ENCODE measurements at regions not wholly inside any gene's neighbourhood (a gene's known extent, or its start where the extent isn't known, plus 50 kb on each side); places are given as distances from the start of the nearest gene placed in this dataset.

DNA sequence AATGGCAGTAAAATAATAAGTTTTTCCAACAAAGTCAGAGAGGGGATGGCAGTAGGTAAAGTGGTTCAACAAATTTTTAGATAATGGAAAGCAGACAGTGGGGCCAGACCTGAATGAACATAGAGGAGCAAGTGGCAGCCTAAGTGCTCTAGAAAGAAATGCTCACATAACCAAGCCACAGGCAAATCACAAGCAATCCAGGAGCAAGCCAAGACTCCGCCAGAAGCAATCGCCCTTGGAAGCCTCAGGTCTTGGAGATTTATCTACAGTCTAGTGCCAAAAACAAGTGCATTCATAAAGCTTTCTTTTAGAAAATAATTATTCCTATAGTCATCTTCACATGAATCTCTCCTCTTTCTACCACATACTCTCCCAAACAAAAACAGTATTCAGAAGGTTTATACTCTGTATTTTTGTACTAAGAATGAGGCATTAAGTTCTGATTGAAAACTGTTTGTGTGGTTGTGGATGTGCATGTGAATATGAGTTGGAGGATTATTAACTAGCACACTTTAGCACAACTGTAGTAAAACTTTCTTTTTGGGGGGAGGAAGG is 375.5 kb downstream of the CDH9 start:
- no peaks in the 10 kb centered on the region for H3K79me1 ChIP-seq (ENCODE audit: insufficient read depth, low read depth, low read length, poor library complexity, severe bottlenecking)
- H3K9ac ChIP-seq (ENCODE audit: extremely low read depth, insufficient read length, low read length): no peak overlapping the region
- no peak overlapping the region for H3T11ph ChIP-seq (ENCODE audit: low read length)
- H3K14ac ChIP-seq (ENCODE audit: insufficient read depth, low read length): no peak overlapping the region
- H3K9me3 Mint-ChIP-seq: no peaks in the 10 kb centered on the region; a peak in 1 of 5 replicates
- no peak overlapping the region for H4K8ac ChIP-seq (replicated peaks; ENCODE audit: insufficient read length, low read depth, low read length)
- TF ChIP-seq, protein P1, sequence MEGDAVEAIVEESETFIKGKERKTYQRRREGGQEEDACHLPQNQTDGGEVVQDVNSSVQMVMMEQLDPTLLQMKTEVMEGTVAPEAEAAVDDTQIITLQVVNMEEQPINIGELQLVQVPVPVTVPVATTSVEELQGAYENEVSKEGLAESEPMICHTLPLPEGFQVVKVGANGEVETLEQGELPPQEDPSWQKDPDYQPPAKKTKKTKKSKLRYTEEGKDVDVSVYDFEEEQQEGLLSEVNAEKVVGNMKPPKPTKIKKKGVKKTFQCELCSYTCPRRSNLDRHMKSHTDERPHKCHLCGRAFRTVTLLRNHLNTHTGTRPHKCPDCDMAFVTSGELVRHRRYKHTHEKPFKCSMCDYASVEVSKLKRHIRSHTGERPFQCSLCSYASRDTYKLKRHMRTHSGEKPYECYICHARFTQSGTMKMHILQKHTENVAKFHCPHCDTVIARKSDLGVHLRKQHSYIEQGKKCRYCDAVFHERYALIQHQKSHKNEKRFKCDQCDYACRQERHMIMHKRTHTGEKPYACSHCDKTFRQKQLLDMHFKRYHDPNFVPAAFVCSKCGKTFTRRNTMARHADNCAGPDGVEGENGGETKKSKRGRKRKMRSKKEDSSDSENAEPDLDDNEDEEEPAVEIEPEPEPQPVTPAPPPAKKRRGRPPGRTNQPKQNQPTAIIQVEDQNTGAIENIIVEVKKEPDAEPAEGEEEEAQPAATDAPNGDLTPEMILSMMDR (conservative IDR thresholded peaks at IDR 0.05): no peak
- H2BK15ac ChIP-seq (ENCODE audit: low read depth, low read length): no peak overlapping the region
- H4K20me1 ChIP-seq (ENCODE audit: control insufficient read depth, insufficient read depth, insufficient read length): no peaks in the 10 kb centered on the region
- no peak overlapping the region for H4K91ac ChIP-seq (ENCODE audit: insufficient read length, low read depth, low read length)
- H3K4me1 Mint-ChIP-seq: no peaks in the 10 kb centered on the region
- H3K27me3 ChIP-seq (ENCODE audit: insufficient read depth, low read length): no peaks in the 10 kb centered on the region
- H2AK5ac ChIP-seq (ENCODE audit: insufficient read length, low read length): no peak overlapping the region
- no peaks in the 10 kb centered on the region for H3K23me2 ChIP-seq (ENCODE audit: insufficient read length, low read depth, low read length, poor library complexity, severe bottlenecking)
- no peaks in the 10 kb centered on the region for H3K36me3 Mint-ChIP-seq (ENCODE audit: insufficient read depth in 1 of 3, low read depth in 3 of 3)
- no peak overlapping the region for H4K5ac ChIP-seq (ENCODE audit: insufficient read length, low read depth, low read length)
- H3K4me3 Mint-ChIP-seq: no peak overlapping the region
- WGBS (ENCODE audit: extremely low coverage, insufficient read length, low lambda C conversion rate): no CpG with 5 or more reads among the region's 2 CpGs
- H2BK12ac ChIP-seq (ENCODE audit: insufficient read length, low read depth, low read length): no peak overlapping the region
- H2BK5ac ChIP-seq (ENCODE audit: insufficient read length, low read length): no peak overlapping the region
- H3K4me2 ChIP-seq (ENCODE audit: insufficient read depth, insufficient read length, low read length): no peak overlapping the region
- H3K23ac ChIP-seq (ENCODE audit: insufficient read length, low read depth, low read length): no peak overlapping the region
- H3K27ac Mint-ChIP-seq: no peak overlapping the region
- H3K56ac ChIP-seq (ENCODE audit: insufficient read length, low read depth, low read length): no peak overlapping the region
- H3K27ac ChIP-seq (ENCODE audit: insufficient read length, low read depth, low read length): no peak overlapping the region
- H3K9me3 ChIP-seq (ENCODE audit: control insufficient read depth, low read depth, low read length): no peaks in the 10 kb centered on the region
- H3K4ac ChIP-seq (ENCODE audit: low read depth, low read length): no peak overlapping the region
- no peaks in the 10 kb centered on the region for H3K4me1 ChIP-seq (ENCODE audit: insufficient read depth, low read length)
- no peak overlapping the region for H2AFZ ChIP-seq (ENCODE audit: low read length)
- H3K79me2 ChIP-seq (ENCODE audit: insufficient read depth, low read length): no peaks in the 10 kb centered on the region
- no peak overlapping the region for H2BK120ac ChIP-seq (ENCODE audit: low read depth, low read length, poor library complexity, severe bottlenecking)
- DNase-seq: no peak
- H3K27me3 Mint-ChIP-seq (ENCODE audit: low read depth): no peaks in the 10 kb centered on the region
- H2BK20ac ChIP-seq (ENCODE audit: low read depth, low read length, poor library complexity, severe bottlenecking): no peak overlapping the region
- no peak overlapping the region for H3K18ac ChIP-seq (ENCODE audit: insufficient read length, low read depth, low read length)
